ENCODE measurements at regions not wholly inside any gene's neighbourhood (a gene's known extent, or its start where the extent isn't known, plus 50 kb on each side); places are given as distances from the start of the nearest gene placed in this dataset.
A peak's percentile ranks its signal among the peaks of the same experiment; 100 is the strongest.

DNA sequence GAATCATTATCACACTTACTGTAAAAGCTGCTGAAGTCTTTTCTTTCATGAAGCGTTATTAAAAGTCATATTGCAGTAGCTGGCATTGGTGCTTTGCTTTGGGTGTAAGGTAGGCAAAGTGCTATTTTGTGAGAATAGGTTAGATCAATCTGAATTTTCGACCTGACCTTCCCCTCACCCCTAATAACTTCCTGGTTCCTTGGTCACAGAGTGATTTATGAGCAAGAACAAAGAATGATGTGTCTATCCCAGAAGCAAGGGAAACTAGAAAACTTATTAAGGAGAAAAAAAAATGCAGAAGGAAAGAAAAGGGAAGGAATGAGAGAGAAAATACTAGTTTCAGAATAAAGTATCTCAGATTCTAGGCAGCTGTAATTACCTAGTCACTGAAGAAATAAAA, 163.1 kb upstream of the MEIS1 start:
- H3K4me3 Mint-ChIP-seq (ENCODE audit: unreplicated experiment): no peak overlapping the region
- H3K9me3 Mint-ChIP-seq (ENCODE audit: unreplicated experiment): no peaks in the 10 kb centered on the region
- no TSS peak for BruUV-seq (replicated peaks)
- POLR2A ChIA-PET: no interaction called here
- peaks cover 6% of the 10 kb centered on the region for H3K36me3 Mint-ChIP-seq (ENCODE audit: insufficient read depth, unreplicated experiment)
- no peak overlapping the region for H3K27ac Mint-ChIP-seq (ENCODE audit: low read depth, unreplicated experiment)
- peaks cover 6% of the 10 kb centered on the region for H3K4me1 Mint-ChIP-seq (ENCODE audit: insufficient read depth, unreplicated experiment)
- no peaks in the 10 kb centered on the region for H3K27me3 Mint-ChIP-seq (ENCODE audit: insufficient read depth, unreplicated experiment)
- no peak for DNase-seq (ENCODE audit: unreplicated experiment)
- CTCF ChIA-PET: no interaction called here
- TF ChIP-seq, protein P1, sequence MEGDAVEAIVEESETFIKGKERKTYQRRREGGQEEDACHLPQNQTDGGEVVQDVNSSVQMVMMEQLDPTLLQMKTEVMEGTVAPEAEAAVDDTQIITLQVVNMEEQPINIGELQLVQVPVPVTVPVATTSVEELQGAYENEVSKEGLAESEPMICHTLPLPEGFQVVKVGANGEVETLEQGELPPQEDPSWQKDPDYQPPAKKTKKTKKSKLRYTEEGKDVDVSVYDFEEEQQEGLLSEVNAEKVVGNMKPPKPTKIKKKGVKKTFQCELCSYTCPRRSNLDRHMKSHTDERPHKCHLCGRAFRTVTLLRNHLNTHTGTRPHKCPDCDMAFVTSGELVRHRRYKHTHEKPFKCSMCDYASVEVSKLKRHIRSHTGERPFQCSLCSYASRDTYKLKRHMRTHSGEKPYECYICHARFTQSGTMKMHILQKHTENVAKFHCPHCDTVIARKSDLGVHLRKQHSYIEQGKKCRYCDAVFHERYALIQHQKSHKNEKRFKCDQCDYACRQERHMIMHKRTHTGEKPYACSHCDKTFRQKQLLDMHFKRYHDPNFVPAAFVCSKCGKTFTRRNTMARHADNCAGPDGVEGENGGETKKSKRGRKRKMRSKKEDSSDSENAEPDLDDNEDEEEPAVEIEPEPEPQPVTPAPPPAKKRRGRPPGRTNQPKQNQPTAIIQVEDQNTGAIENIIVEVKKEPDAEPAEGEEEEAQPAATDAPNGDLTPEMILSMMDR (IDR thresholded peaks at IDR 0.05; ENCODE audit: unreplicated experiment): no peak
- intact Hi-C loops (cut with micrococcal nuclease): no loop called here

DNA sequence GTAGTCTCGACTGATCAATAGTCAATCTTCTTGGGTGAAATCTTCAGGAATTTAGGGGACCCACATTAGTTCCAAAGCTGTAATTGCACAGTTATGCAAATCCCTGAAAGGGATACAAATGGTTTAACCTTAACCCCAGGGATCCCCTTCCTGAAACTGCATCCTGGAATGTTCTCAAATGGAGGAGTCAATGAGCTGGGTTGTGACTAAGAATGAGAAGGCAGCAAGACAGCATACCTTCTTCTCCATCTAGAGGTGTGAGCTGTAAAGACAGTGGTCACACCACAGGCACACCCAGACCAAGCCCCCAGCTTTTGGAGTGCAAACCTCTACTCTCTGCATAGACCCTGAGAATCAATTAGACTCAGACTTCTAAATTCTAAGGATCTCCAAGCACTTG, 164.7 kb upstream of the MEIS1 start:
- peak; percentile 6 for DNase-seq (ENCODE audit: unreplicated experiment)
- Mint-ChIP-seq H3K27me3 (ENCODE audit: insufficient read depth, unreplicated experiment) (no peaks in the 10 kb centered on the region), H3K4me3 (ENCODE audit: unreplicated experiment) (no peak overlapping the region), H3K36me3 (ENCODE audit: insufficient read depth, unreplicated experiment) (peaks cover 2% of the 10 kb centered on the region), H3K4me1 (ENCODE audit: insufficient read depth, unreplicated experiment) (peaks cover 6% of the 10 kb centered on the region), H3K27ac (ENCODE audit: low read depth, unreplicated experiment) (no peak overlapping the region), H3K9me3 (ENCODE audit: unreplicated experiment) (no peaks in the 10 kb centered on the region)
- POLR2A ChIA-PET: interaction anchor here (0.6 to 0.7 kb wide), 2 partner anchors 11 to 354 kb away, joined by 3 read pairs; no protein-coding TSS in a partner anchor
- BruUV-seq (replicated peaks): no TSS peak
- TF ChIP-seq, protein P1 (IDR thresholded peaks at IDR 0.05; ENCODE audit: unreplicated experiment): no peak
- CTCF ChIA-PET: interaction anchor here (0.6 to 0.7 kb wide), 2 partner anchors 27 to 96 kb away, joined by 3 to 4 read pairs; no protein-coding TSS in a partner anchor
- intact Hi-C loops (cut with micrococcal nuclease): no loop called here

DNA sequence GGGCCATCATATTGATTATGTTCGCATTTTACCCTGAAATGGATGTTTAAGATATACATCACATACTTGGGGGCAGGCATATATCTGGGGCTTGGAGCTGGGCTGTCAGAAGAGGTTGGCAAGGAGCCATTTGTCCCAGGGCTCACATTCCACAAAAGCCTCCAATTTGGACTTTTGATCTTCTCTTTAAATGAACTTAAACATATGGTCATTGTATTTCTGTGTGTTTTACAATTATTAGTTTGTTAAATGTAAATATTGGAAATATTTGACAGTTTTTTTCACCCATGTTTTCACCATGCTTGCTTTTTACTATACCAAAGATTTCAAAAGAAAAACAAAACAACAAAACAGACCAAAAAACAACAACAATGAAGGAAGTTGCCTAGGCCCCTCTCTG, 165.8 kb upstream of the MEIS1 start:
- Mint-ChIP-seq H3K4me3 (ENCODE audit: unreplicated experiment) (no peak overlapping the region), H3K4me1 (ENCODE audit: insufficient read depth, unreplicated experiment) (peaks cover 6% of the 10 kb centered on the region), H3K9me3 (ENCODE audit: unreplicated experiment) (no peaks in the 10 kb centered on the region), H3K36me3 (ENCODE audit: insufficient read depth, unreplicated experiment) (no peaks in the 10 kb centered on the region), H3K27me3 (ENCODE audit: insufficient read depth, unreplicated experiment) (no peaks in the 10 kb centered on the region), H3K27ac (ENCODE audit: low read depth, unreplicated experiment) (no peak overlapping the region)
- no TSS peak for BruUV-seq (replicated peaks)
- CTCF ChIA-PET: interaction anchor here (0.6 to 0.7 kb wide), 2 partner anchors 121 to 626 kb away, joined by 3 read pairs; no protein-coding TSS in a partner anchor
- POLR2A ChIA-PET: no interaction called here
- TF ChIP-seq, protein P1 (IDR thresholded peaks at IDR 0.05; ENCODE audit: unreplicated experiment): no peak
- DNase-seq (ENCODE audit: unreplicated experiment): no peak
- intact Hi-C loops (cut with micrococcal nuclease): loop anchor here (10.0 kb wide), 1 partner anchor 76 kb away; no protein-coding TSS in a partner anchor

DNA sequence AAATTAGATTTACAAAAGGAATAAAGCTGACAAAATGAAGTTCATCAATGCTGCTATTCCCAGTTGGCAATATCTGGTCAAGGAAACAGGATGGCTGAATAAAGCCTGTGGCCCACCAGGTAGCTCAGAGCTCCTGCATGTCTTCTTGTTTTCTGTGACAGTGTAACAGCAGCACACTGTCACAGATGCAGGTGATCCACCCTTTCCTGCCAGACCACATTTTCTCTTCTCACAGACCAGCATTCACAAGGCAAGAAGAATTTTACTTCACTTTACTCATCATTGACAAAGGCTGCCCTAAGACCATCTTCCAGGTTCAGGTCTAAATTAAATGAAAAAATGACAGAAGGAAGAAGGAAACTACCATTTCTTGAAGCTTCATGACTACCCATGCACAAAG, 166.2 kb upstream of the MEIS1 start:
- no peaks in the 10 kb centered on the region for H3K27me3 Mint-ChIP-seq (ENCODE audit: insufficient read depth, unreplicated experiment)
- peaks cover 6% of the 10 kb centered on the region for H3K4me1 Mint-ChIP-seq (ENCODE audit: insufficient read depth, unreplicated experiment)
- no peaks in the 10 kb centered on the region for H3K9me3 Mint-ChIP-seq (ENCODE audit: unreplicated experiment)
- BruUV-seq (replicated peaks): no TSS peak
- no peak overlapping the region for H3K27ac Mint-ChIP-seq (ENCODE audit: low read depth, unreplicated experiment)
- TF ChIP-seq, protein P1 (IDR thresholded peaks at IDR 0.05; ENCODE audit: unreplicated experiment): no peak
- ChIA-PET CTCF (interaction anchor here (0.7 kb wide), 1 partner anchor 626 kb away, joined by 3 read pairs; no protein-coding TSS in a partner anchor), POLR2A (no interaction called here)
- intact Hi-C loops (cut with micrococcal nuclease): loop anchor here (10.0 kb wide), 1 partner anchor 76 kb away; no protein-coding TSS in a partner anchor
- no peak for DNase-seq (ENCODE audit: unreplicated experiment)
- no peaks in the 10 kb centered on the region for H3K36me3 Mint-ChIP-seq (ENCODE audit: insufficient read depth, unreplicated experiment)
- H3K4me3 Mint-ChIP-seq (ENCODE audit: unreplicated experiment): no peak overlapping the region

Measured in MCF 10A (cell line).